OCI-LY1 (cell line): ENCODE measurements at regions not wholly inside any gene's neighbourhood (a gene's known extent, or its start where the extent isn't known, plus 50 kb on each side); places are given as distances from the start of the nearest gene placed in this dataset.

Source experiments
- CTCF ChIP-seq: fragments of 200-600 bp; sonication (generic), shearing (Covaris generic); IDR thresholded peaks from 2 replicates; pipeline ENCODE4 v1.5.1; 2017; ENCODE audit warnings: mild to moderate bottlenecking, antibody characterized with exemption, low read length, moderate library complexity, mixed read lengths
- EZH2 ChIP-seq: fragments of 200-600 bp; sonication (generic), shearing (Covaris generic); IDR thresholded peaks from 2 replicates; pipeline ENCODE4 v1.8.0; 2017; ENCODE audit warnings: borderline replicate concordance, mixed run types, mild to moderate bottlenecking, antibody characterized with exemption, low read length, moderate library complexity, mixed read lengths

GRCh38 chr7:131161103-131161502 is 166.6 kb upstream of the MKLN1 start:
- no peak for TF ChIP-seq CTCF
- no peak for TF ChIP-seq EZH2
